ENCODE measurements at regions not wholly inside any gene's neighbourhood (a gene's known extent, or its start where the extent isn't known, plus 50 kb on each side); places are given as distances from the start of the nearest gene placed in this dataset.

GRCh38 chr7:25359471-25360059, 131.3 kb upstream of the NPVF start:
- ATAC-seq = no peak
- Histone ChIP-seq H3K9me3 (ENCODE audit: control insufficient read depth in 1 of 2, insufficient read depth in 1 of 2, low read depth in 1 of 2, low read length in 2 of 2) (no peaks in the 10 kb centered on the region), H3K36me3 (ENCODE audit: control insufficient read depth in 1 of 2, insufficient read depth in 2 of 2, low read length in 2 of 2) (no peaks in the 10 kb centered on the region), H3K4me1 (ENCODE audit: control insufficient read depth in 1 of 2, insufficient read depth in 2 of 2, low read length in 2 of 2) (no peaks in the 10 kb centered on the region), H3K9ac (ENCODE audit: low read length) (no peak overlapping the region), H4K20me1 (ENCODE audit: insufficient read depth) (no peaks in the 10 kb centered on the region), H3K4me3 (replicated peaks in 1 of 2; ENCODE audit: low read depth in 1 of 2, low read length in 2 of 2) (no peak overlapping the region), H3K27me3 (ENCODE audit: insufficient read depth, low read length) (peaks cover 14% of the 10 kb centered on the region; the same call in 1 of the 2 replicates), H3K4me2 (ENCODE audit: low read length) (no peak overlapping the region), H3K27ac (ENCODE audit: low read depth, low read length) (no peak overlapping the region), H3K9me2 (ENCODE audit: insufficient read depth) (no peaks in the 10 kb centered on the region; the same call in 1 of the 2 replicates), H2AFZ (ENCODE audit: low read depth, low read length, poor library complexity, severe bottlenecking) (no peak overlapping the region), H3K79me2 (ENCODE audit: insufficient read depth, low read length) (no peaks in the 10 kb centered on the region)
- no TSS peak for BruUV-seq (replicated peaks)
- no peak for DNase-seq (ENCODE audit: low read depth, low spot score)
- POLR2A ChIA-PET = no interaction called here
- intact Hi-C loops (cut with micrococcal nuclease) = no loop called here
- CTCF ChIA-PET = no interaction called here
- RAD21 ChIA-PET (ENCODE audit: low non-redundant PET in 1 of 2, low total read pairs in 2 of 2, uncharacterized antibody in 2 of 2, unreplicated experiment in 2 of 2) = no interaction called here
- no peak for TF ChIP-seq SP1 (IDR thresholded peaks at IDR 0.05; ENCODE audit: low read depth)

GRCh38 chr7:25360451-25360850, 132.2 kb upstream of the NPVF start:
- Histone ChIP-seq H3K9ac (ENCODE audit: low read length) (no peak overlapping the region), H3K9me3 (ENCODE audit: control insufficient read depth in 1 of 2, insufficient read depth in 1 of 2, low read depth in 1 of 2, low read length in 2 of 2) (no peaks in the 10 kb centered on the region), H3K27me3 (ENCODE audit: insufficient read depth, low read length) (peaks cover 21% of the 10 kb centered on the region; the same call in 1 of the 2 replicates), H3K4me3 (replicated peaks in 1 of 2; ENCODE audit: low read depth in 1 of 2, low read length in 2 of 2) (no peak overlapping the region), H3K4me1 (ENCODE audit: control insufficient read depth in 1 of 2, insufficient read depth in 2 of 2, low read length in 2 of 2) (no peaks in the 10 kb centered on the region), H3K79me2 (ENCODE audit: insufficient read depth, low read length) (no peaks in the 10 kb centered on the region), H3K27ac (ENCODE audit: low read depth, low read length) (no peak overlapping the region), H3K9me2 (ENCODE audit: insufficient read depth) (no peaks in the 10 kb centered on the region; the same call in 1 of the 2 replicates), H2AFZ (ENCODE audit: low read depth, low read length, poor library complexity, severe bottlenecking) (no peak overlapping the region), H3K36me3 (ENCODE audit: control insufficient read depth in 1 of 2, insufficient read depth in 2 of 2, low read length in 2 of 2) (no peaks in the 10 kb centered on the region), H4K20me1 (ENCODE audit: insufficient read depth) (no peaks in the 10 kb centered on the region), H3K4me2 (ENCODE audit: low read length) (no peak overlapping the region)
- RAD21 ChIA-PET (ENCODE audit: low non-redundant PET in 1 of 2, low total read pairs in 2 of 2, uncharacterized antibody in 2 of 2, unreplicated experiment in 2 of 2) = no interaction called here
- ATAC-seq (no peak), DNase-seq (ENCODE audit: low read depth, low spot score) (no peak)
- no TSS peak for BruUV-seq (replicated peaks)
- TF ChIP-seq POLR2A (IDR thresholded peaks at IDR 0.05; ENCODE audit: borderline replicate concordance, extremely low read depth, insufficient read depth, insufficient read length) (no peak), ZBTB33 (IDR thresholded peaks at IDR 0.05; ENCODE audit: extremely low read depth, insufficient replicate concordance, low read length) (no peak), SIN3A (IDR thresholded peaks at IDR 0.05; ENCODE audit: low read depth) (no peak), ZFX (IDR thresholded peaks at IDR 0.05) (no peak), ZNF274 (IDR thresholded peaks at IDR 0.05; ENCODE audit: low read depth, low read length) (no peak), JUND (IDR thresholded peaks at IDR 0.05) (no peak), CBX3 (IDR thresholded peaks at IDR 0.05; ENCODE audit: low read depth) (no peak), REST (IDR thresholded peaks at IDR 0.05; ENCODE audit: low read depth) (no peak), RAD21 (IDR thresholded peaks at IDR 0.05; ENCODE audit: low read depth) (no peak)
- POLR2A ChIA-PET = no interaction called here
- CTCF ChIA-PET = no interaction called here
- intact Hi-C loops (cut with micrococcal nuclease) = no loop called here

Data from HCT116 (cell line).